Activated T-cell treated with anti-CD3 and anti-CD28 coated beads, Interleukin-2, amount 50 U/mL, for 24 hours (primary cell): ENCODE measurements at regions not wholly inside any gene's neighbourhood (a gene's known extent, or its start where the extent isn't known, plus 50 kb on each side); places are given as distances from the start of the nearest gene placed in this dataset.
A peak's percentile ranks its signal among the peaks of the same experiment; 100 is the strongest.

Experiments
- DNase-seq: peaks from one replicate; pipeline ENCODE4 v3.0.0-alpha.2; 2020
- H3K27ac Mint-ChIP-seq: 2 replicates; pipeline ENCODE4 v1.8.0; 2020; ENCODE audit warnings: mild to moderate bottlenecking, mixed read lengths
- H3K27me3 Mint-ChIP-seq: 2 replicates; pipeline ENCODE4 v1.8.0; 2020; ENCODE audit warnings: mixed read lengths
- H3K36me3 Mint-ChIP-seq: 2 replicates; pipeline ENCODE4 v1.8.0; 2020; ENCODE audit warnings: low read depth, mixed read lengths
- H3K4me1 Mint-ChIP-seq: 2 replicates; pipeline ENCODE4 v1.8.0; 2020; ENCODE audit warnings: low read depth, mixed read lengths
- H3K4me3 Mint-ChIP-seq: 2 replicates; pipeline ENCODE4 v1.8.0; 2020; ENCODE audit warnings: mild to moderate bottlenecking, moderate library complexity, mixed read lengths
- H3K9me3 Mint-ChIP-seq: 2 replicates; pipeline ENCODE4 v1.8.0; 2020; ENCODE audit warnings: mixed read lengths

DNA sequence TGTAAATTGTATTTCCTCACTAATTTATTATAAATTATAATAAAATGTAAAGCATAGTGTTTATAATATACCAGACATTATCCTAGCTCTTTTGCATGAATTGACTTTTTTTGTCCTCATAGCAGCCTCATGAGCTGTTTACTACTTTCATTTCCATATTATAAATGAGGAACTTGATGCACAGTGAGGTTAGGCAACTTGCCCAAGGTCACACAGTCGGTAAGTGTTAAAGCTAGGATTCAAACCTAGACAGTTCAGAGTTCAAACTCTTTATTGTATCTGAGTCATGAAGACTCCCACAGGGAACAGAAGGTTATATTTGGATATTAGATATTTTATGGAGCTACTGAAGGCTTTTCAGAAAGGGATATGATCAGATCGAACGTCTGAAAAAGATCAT lies 322.2 kb upstream of the SATB1 start:
- no peak for DNase-seq
- Mint-ChIP-seq H3K4me1 (peaks cover 88% of the 10 kb centered on the region), H3K9me3 (peaks cover 3% of the 10 kb centered on the region), H3K36me3 (peaks cover 17% of the 10 kb centered on the region), H3K27ac (no peak overlapping the region), H3K27me3 (no peaks in the 10 kb centered on the region), H3K4me3 (no peak overlapping the region)

DNA sequence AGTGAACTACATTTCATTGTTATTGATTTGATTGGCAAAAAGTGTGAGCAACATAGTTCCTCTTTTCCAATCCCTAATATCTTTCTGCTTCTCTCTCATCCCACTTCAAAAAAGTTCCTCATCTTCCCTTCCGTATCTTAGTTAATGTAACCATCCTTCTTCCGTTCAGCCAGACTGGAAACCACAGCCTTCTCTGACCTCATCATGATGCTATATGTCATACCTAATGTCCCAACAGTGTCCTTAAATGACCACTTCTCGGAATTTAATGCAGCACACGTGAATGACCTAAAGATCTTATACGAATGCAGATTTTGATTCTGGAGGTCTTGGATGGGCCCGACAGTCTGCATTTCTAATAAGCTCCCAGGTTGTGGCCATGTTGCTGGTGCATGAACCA lies 320.3 kb upstream of the SATB1 start:
- peaks cover 3% of the 10 kb centered on the region for H3K9me3 Mint-ChIP-seq
- H3K27ac Mint-ChIP-seq = peak overlapping the region; percentile 76
- no peaks in the 10 kb centered on the region for H3K27me3 Mint-ChIP-seq
- peaks cover 19% of the 10 kb centered on the region for H3K36me3 Mint-ChIP-seq
- H3K4me3 Mint-ChIP-seq = no peak overlapping the region
- peaks cover 85% of the 10 kb centered on the region for H3K4me1 Mint-ChIP-seq
- no peak for DNase-seq

GRCh38 chr3:18744472-18744871 lies 319.3 kb upstream of the SATB1 start:
- Mint-ChIP-seq H3K27ac (peak overlapping the region; percentile 76), H3K4me3 (peak overlapping the region; percentile 11), H3K27me3 (no peaks in the 10 kb centered on the region), H3K9me3 (peaks cover 3% of the 10 kb centered on the region), H3K36me3 (peaks cover 19% of the 10 kb centered on the region), H3K4me1 (peaks cover 85% of the 10 kb centered on the region)
- no peak for DNase-seq

DNA sequence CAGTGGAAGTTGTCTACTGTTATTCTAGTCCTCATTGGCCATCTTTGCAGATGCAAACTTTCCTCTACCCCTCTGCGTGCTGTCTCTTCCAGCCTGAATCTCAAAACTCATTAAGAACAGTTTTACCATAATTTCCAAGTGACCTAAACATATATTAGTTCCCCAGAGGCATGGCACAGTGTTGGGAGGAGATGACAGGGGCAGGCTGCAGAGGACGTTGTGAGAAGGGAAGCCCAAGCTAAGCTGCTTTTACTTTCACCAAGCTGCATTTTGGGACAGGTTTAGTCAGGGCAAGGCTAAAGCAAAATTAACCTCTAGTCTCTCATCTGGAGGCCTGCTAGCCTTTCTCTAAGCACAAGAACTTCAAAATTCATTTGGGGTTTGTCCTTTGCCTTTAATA lies 318.6 kb upstream of the SATB1 start:
- DNase-seq = peak; percentile 49
- Mint-ChIP-seq H3K27me3 (no peaks in the 10 kb centered on the region), H3K36me3 (peaks cover 19% of the 10 kb centered on the region), H3K9me3 (peaks cover 3% of the 10 kb centered on the region), H3K4me3 (peak overlapping the region; percentile 40), H3K4me1 (peaks cover 85% of the 10 kb centered on the region), H3K27ac (peak overlapping the region; percentile 76)

DNA sequence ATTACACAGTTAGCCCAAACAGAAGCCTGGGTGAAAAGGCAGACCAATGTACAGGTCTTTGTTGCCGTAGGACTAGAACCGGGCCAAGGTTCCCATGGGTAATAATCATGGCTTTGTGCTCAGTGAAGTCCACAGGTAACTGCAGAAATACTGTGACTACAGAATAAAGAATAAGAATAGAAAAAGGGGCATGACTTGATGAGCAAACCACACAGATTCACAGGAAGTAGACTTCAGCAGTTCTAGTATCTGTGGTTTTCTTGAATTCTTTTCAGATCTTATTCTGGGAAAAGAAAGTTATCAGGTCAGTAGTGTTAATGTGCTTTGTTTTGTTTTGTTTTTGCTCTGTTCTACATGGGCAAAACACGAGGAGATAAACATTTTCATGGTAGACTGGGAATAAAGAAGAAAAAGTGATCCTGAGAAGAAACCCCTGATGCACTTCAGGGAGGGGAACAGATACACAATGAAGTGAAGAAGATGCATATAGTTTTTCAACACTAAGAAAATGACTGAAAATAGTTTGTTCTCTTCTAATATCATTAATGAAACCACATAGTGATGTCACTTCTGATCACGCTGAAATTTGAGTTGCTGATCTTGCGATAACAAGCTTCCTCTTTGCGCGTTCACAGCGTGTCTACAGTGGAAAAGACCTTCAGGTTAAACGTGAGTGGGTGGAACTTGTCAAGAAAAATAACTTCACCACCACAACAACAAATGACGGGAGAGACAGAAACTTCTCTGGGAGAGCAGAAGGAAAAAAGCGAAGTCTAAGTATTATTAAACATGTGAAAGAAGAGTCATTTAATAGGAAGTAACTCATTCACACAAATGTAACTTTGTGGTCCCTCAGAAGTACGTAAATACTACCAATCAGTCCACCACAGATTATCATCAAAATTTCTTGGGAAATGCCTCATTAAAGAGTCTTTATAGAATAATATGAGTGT lies 315.8 kb upstream of the SATB1 start:
- Mint-ChIP-seq H3K27ac (peak overlapping the region; percentile 98), H3K4me3 (peak overlapping the region; percentile 52), H3K27me3 (no peaks in the 10 kb centered on the region), H3K4me1 (peaks cover 93% of the 10 kb centered on the region), H3K36me3 (peaks cover 40% of the 10 kb centered on the region), H3K9me3 (peaks cover 12% of the 10 kb centered on the region)
- peak; percentile 54 for DNase-seq

DNA sequence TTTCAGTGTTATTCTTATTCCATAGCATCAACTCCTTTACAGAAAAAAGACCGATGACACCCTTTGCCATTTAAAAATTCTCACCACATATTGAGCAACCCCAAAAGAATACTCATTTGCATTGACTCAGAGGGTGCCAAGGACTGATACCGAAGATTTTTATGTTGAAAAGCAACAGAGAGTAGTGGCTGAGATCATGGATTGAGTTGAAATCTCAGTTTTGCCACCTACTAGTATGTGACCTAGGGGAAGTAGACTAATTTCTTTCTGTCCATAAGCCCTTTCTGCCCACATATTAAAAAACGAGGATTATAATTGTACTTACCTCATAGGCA lies 313.9 kb upstream of the SATB1 start:
- Mint-ChIP-seq H3K27me3 (no peaks in the 10 kb centered on the region), H3K36me3 (peaks cover 51% of the 10 kb centered on the region), H3K4me1 (peaks cover 89% of the 10 kb centered on the region), H3K9me3 (peaks cover 26% of the 10 kb centered on the region), H3K4me3 (peak overlapping the region; percentile 52), H3K27ac (peak overlapping the region; percentile 98)
- no peak for DNase-seq

DNA sequence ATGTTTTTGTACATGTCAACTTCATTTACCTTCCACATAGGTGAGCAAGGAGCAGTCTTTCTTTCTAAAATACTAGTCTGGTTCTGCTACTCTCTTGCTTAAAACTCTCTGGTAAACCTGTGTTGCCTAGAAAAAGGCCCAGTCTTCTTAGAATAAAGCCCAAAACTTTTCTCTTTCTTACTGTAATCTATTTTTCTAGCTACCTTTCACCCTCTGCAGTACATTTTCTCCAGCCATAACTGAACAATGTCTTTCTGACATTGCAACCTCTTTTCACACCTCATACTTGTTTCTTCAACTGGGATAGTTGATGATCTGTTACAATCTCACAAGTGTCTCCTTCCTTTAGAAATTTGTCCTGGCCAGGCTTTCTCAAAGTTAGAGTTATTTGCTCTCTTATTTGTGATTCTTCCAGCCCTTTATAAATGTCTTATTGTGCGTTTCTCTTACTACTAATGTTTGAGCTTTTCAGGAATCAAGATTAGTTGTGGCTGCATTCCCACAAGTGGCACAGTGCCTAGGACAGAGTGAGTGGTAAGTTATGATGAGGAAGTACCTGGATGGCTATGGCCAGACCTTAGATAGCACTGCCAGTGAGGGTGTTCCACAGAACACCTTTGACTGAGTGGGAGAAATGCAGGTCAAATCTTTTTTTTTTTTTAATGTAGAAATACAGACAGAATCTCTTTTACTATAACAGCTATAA lies 313.4 kb upstream of the SATB1 start:
- Mint-ChIP-seq H3K4me1 (peaks cover 83% of the 10 kb centered on the region), H3K27ac (peak overlapping the region; percentile 98), H3K4me3 (peak overlapping the region; percentile 17), H3K27me3 (no peaks in the 10 kb centered on the region), H3K36me3 (peaks cover 49% of the 10 kb centered on the region), H3K9me3 (peaks cover 26% of the 10 kb centered on the region)
- no peak for DNase-seq

- Mint-ChIP-seq H3K4me3 (no peak overlapping the region), H3K27me3 (no peaks in the 10 kb centered on the region), H3K4me1 (peaks cover 79% of the 10 kb centered on the region), H3K9me3 (peaks cover 33% of the 10 kb centered on the region), H3K36me3 (peaks cover 41% of the 10 kb centered on the region), H3K27ac (no peak overlapping the region)
- DNase-seq = no peak
These were observed 309.9 kb upstream of the SATB1 start for GRCh38 chr3:18735005-18735404.

GRCh38 chr3:18734309-18734708 lies 309.2 kb upstream of the SATB1 start:
- H3K36me3 Mint-ChIP-seq = peaks cover 41% of the 10 kb centered on the region
- H3K4me1 Mint-ChIP-seq = peaks cover 77% of the 10 kb centered on the region
- H3K4me3 Mint-ChIP-seq = no peak overlapping the region
- H3K27ac Mint-ChIP-seq = no peak overlapping the region
- no peaks in the 10 kb centered on the region for H3K27me3 Mint-ChIP-seq
- no peak for DNase-seq
- H3K9me3 Mint-ChIP-seq = peaks cover 33% of the 10 kb centered on the region

GRCh38 chr3:18732474-18732873 lies 307.3 kb upstream of the SATB1 start:
- no peak overlapping the region for H3K4me3 Mint-ChIP-seq
- no peaks in the 10 kb centered on the region for H3K27me3 Mint-ChIP-seq
- H3K9me3 Mint-ChIP-seq = peaks cover 33% of the 10 kb centered on the region
- DNase-seq = no peak
- H3K36me3 Mint-ChIP-seq = peaks cover 28% of the 10 kb centered on the region
- no peak overlapping the region for H3K27ac Mint-ChIP-seq
- H3K4me1 Mint-ChIP-seq = peaks cover 73% of the 10 kb centered on the region

DNA sequence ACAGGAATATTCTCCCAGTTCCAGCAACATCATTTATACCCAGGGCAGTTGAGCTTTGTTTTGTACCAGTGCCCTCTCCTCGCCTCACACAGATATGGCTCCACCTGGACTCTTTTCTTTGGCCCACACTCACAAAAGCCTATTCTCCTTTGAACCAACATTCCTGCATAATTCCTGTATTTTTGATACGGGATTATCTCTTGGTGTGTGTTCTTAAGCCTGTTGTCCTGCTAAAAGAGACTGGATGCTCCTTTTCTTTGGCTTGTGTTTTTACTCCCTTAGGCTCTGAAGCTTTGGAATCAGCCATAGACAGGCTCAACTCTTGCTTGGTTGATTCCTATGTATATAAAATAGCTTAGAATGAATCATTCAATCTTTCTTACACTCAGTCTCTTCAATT lies 305.4 kb upstream of the SATB1 start:
- Mint-ChIP-seq H3K27ac (no peak overlapping the region), H3K27me3 (no peaks in the 10 kb centered on the region), H3K4me3 (no peak overlapping the region), H3K9me3 (peaks cover 18% of the 10 kb centered on the region), H3K36me3 (peaks cover 16% of the 10 kb centered on the region), H3K4me1 (peaks cover 74% of the 10 kb centered on the region)
- no peak for DNase-seq

DNA sequence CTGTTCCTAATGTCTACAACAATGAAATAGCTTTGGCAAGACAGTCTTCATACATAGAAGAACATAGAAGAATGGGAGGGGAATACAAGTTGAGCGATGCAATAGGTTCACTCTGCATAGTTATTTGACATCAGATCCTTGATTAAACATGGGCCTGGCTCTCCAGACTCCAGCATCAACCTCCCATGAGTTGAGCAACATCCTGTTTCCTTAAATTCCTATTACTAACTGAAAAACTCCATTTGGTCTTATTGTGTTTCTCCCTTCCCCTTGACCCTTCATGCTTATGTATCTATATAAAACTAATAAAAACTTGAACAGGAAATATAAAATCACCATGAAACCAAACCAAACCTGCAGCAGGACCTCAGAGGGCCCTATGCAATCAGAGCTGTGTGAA lies 304.5 kb upstream of the SATB1 start:
- no peak overlapping the region for H3K27ac Mint-ChIP-seq
- no peak overlapping the region for H3K4me3 Mint-ChIP-seq
- peaks cover 12% of the 10 kb centered on the region for H3K9me3 Mint-ChIP-seq
- H3K27me3 Mint-ChIP-seq = no peaks in the 10 kb centered on the region
- H3K4me1 Mint-ChIP-seq = peaks cover 75% of the 10 kb centered on the region
- H3K36me3 Mint-ChIP-seq = peaks cover 10% of the 10 kb centered on the region
- DNase-seq = no peak

GRCh38 chr3:18725668-18726407 lies 300.7 kb upstream of the SATB1 start:
- Mint-ChIP-seq H3K36me3 (peaks cover 14% of the 10 kb centered on the region), H3K9me3 (peaks cover 5% of the 10 kb centered on the region), H3K27ac (peak overlapping the region; percentile 89), H3K27me3 (no peaks in the 10 kb centered on the region), H3K4me3 (peak overlapping the region; percentile 72), H3K4me1 (peaks cover 79% of the 10 kb centered on the region)
- no peak for DNase-seq

DNA sequence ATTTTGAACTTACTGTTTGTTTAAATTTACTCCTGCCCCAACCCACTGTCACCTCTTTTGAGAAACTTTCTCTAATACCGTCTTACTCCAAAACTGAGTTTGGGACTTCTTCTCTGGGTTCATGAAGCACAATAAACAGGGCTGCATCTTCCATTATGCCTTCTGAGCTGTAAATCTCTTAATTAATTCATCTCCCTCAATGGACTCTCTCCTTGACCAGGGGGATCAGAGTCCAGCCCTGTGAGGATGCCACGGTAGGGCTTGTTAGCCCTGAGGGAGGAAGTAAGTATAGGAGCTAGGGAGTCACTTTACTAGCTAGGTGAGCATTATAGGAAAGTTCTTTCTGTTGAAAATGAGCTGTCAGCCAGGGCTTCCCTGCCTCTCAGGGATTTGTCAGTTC lies 299.3 kb upstream of the SATB1 start:
- peak overlapping the region; percentile 89 for H3K27ac Mint-ChIP-seq
- peaks cover 6% of the 10 kb centered on the region for H3K9me3 Mint-ChIP-seq
- H3K36me3 Mint-ChIP-seq = peaks cover 23% of the 10 kb centered on the region
- H3K4me3 Mint-ChIP-seq = peak overlapping the region; percentile 72
- no peak for DNase-seq
- H3K27me3 Mint-ChIP-seq = no peaks in the 10 kb centered on the region
- H3K4me1 Mint-ChIP-seq = peaks cover 76% of the 10 kb centered on the region
